Adrenal gland (tissue), 5 donors: ENCODE measurements at regions not wholly inside any gene's neighbourhood (a gene's known extent, or its start where the extent isn't known, plus 50 kb on each side); places are given as distances from the start of the nearest gene placed in this dataset.
"Not testable (repeated sequence)": the region's sequence is repeated elsewhere in the genome, so short reads cannot be mapped to it uniquely, and the experiment has no call there.

Experiments used
- CTCF ChIP-seq, 6 experiments: fragments of 450-650 bp in 4 of 6; fragments of 200-600 bp in 2 of 6; sonication (generic) in 1 of 6; IDR thresholded peaks; 1 replicate in 5 of 6; 2 replicates in 1 of 6; pipeline versions ENCODE4 v1.5.1 to v1.8.0; 2016 to 2021; ENCODE audit warnings: antibody characterized with exemption in 6 of 6, mild to moderate bottlenecking in 2 of 6, moderate library complexity in 1 of 6
- POLR2A ChIP-seq, 2 donors: fragments of 450-650 bp; IDR thresholded peaks; one replicate each; pipeline ENCODE4 v1.6.1; 2017; ENCODE audit warnings: antibody characterized with exemption in 2 of 2, mild to moderate bottlenecking in 2 of 2, moderate library complexity in 1 of 2
- donor health status: DM: no; HTN: no; CAD: no.

- not testable (repeated sequence) for TF ChIP-seq POLR2A, CTCF (IDR thresholded peaks at IDR 0.05)
These were observed 524.8 kb upstream of the ADAMTS16 start for GRCh38 chr5:4615369-4615768.
